ENCODE measurements at regions not wholly inside any gene's neighbourhood (a gene's known extent, or its start where the extent isn't known, plus 50 kb on each side); places are given as distances from the start of the nearest gene placed in this dataset.

- intact Hi-C loops (cut with DNase I): no loop called here
- H3K4me3 ChIP-seq: no peak overlapping the region
Measured at GRCh38 chr3:157755233-157755632, 252.0 kb upstream of the VEPH1 start.

GRCh38 chr3:157754451-157754850 lies 251.2 kb upstream of the VEPH1 start:
- no peaks in the 10 kb centered on the region for H3K36me3 ChIP-seq
- no peak overlapping the region for H3K4me3 ChIP-seq
- H3K27me3 ChIP-seq: no peaks in the 10 kb centered on the region
- no peaks in the 10 kb centered on the region for H3K9me3 ChIP-seq
- H3K4me1 ChIP-seq (ENCODE audit: insufficient read depth): no peaks in the 10 kb centered on the region
- WGBS, 3 donors: 50 to 57% (median 52%) methylated on average over 3 of the region's 3 CpGs
- TF ChIP-seq POLR2A (IDR thresholded peaks at IDR 0.05) (no peak), EP300 (IDR thresholded peaks at IDR 0.05) (no peak)
- TF ChIP-seq, protein P1, sequence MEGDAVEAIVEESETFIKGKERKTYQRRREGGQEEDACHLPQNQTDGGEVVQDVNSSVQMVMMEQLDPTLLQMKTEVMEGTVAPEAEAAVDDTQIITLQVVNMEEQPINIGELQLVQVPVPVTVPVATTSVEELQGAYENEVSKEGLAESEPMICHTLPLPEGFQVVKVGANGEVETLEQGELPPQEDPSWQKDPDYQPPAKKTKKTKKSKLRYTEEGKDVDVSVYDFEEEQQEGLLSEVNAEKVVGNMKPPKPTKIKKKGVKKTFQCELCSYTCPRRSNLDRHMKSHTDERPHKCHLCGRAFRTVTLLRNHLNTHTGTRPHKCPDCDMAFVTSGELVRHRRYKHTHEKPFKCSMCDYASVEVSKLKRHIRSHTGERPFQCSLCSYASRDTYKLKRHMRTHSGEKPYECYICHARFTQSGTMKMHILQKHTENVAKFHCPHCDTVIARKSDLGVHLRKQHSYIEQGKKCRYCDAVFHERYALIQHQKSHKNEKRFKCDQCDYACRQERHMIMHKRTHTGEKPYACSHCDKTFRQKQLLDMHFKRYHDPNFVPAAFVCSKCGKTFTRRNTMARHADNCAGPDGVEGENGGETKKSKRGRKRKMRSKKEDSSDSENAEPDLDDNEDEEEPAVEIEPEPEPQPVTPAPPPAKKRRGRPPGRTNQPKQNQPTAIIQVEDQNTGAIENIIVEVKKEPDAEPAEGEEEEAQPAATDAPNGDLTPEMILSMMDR (IDR thresholded peaks at IDR 0.05): no peak
- DNase-seq: no peak
- intact Hi-C loops (cut with DNase I): no loop called here
- no peak overlapping the region for H3K27ac ChIP-seq

More at GRCh38 chr3:157755233-157755632, 252.0 kb upstream of the VEPH1 start:
- 59 to 67% (median 66%) methylated on average over 5 of the region's 5 CpGs for WGBS, 3 donors
- Histone ChIP-seq H3K27me3 (no peaks in the 10 kb centered on the region), H3K9me3 (no peaks in the 10 kb centered on the region), H3K36me3 (no peaks in the 10 kb centered on the region), H3K4me1 (ENCODE audit: insufficient read depth) (no peaks in the 10 kb centered on the region), H3K27ac (no peak overlapping the region)
- TF ChIP-seq, protein P1 (IDR thresholded peaks at IDR 0.05): no peak
- TF ChIP-seq POLR2A (IDR thresholded peaks at IDR 0.05) (no peak), EP300 (IDR thresholded peaks at IDR 0.05) (no peak)
- DNase-seq: no peak

- H3K9me3 ChIP-seq: no peaks in the 10 kb centered on the region
- TF ChIP-seq, protein P1 (IDR thresholded peaks at IDR 0.05): no peak
- no peak for TF ChIP-seq EP300 (IDR thresholded peaks at IDR 0.05)
- TF ChIP-seq POLR2A (IDR thresholded peaks at IDR 0.05): no peak
- no peak for DNase-seq
- no peak overlapping the region for H3K27ac ChIP-seq
- no peaks in the 10 kb centered on the region for H3K4me1 ChIP-seq (ENCODE audit: insufficient read depth)
- intact Hi-C loops (cut with DNase I): loop anchor here in 1 of 4 donors (2.0 kb wide), 1 partner anchor 69 kb away; no protein-coding TSS in a partner anchor
- H3K4me3 ChIP-seq: no peak overlapping the region
- WGBS, 3 donors: 65 to 72% (median 67%) methylated on average over 3 of the region's 3 CpGs
- H3K27me3 ChIP-seq: no peaks in the 10 kb centered on the region
- H3K36me3 ChIP-seq: no peaks in the 10 kb centered on the region
Measured at GRCh38 chr3:157753787-157754136, 250.5 kb upstream of the VEPH1 start.

DNA sequence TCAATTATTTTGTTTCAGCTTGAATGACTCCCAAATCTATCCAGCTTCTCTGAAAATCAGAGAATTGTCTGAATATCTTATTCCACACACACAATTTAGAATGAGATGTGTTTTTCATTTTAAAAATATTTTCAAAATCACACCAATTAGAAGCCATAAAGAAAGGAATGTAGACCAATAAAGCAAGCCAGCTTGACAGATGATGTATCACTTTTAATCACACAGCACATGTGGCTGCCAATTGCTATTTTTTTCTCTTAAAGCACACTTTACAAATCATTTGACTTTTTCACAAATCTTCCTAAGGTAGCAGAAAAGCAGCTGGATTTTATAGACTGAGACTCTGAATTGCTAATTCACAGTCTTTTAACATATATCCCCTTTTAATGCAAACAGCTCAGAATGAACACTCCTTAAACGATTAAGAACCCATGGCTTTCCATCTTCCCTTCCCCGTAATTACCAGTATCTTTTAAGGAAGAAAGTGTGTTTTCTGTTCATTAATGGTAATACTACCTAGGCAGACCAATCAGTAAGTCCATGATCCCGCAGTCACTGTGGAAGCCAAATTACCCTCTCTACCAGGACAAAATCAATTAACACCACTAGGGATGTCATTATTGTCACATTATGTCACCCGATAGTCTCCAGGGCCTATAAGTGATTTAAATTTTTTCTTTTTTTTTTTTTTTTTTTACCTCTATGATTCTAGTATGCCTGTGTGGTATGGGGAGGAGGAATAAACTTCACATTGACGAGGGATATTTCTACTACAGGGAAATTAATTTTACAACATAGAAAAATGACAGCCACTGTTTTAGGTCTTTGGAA lies 250.0 kb upstream of the VEPH1 start:
- intact Hi-C loops (cut with DNase I): loop anchor here in 1 of 4 donors (2.0 kb wide), 1 partner anchor 68 kb away; no protein-coding TSS in a partner anchor
- H3K27ac ChIP-seq: no peak overlapping the region
- no peaks in the 10 kb centered on the region for H3K9me3 ChIP-seq
- no peaks in the 10 kb centered on the region for H3K36me3 ChIP-seq
- no peaks in the 10 kb centered on the region for H3K27me3 ChIP-seq
- TF ChIP-seq POLR2A (IDR thresholded peaks at IDR 0.05) (no peak), EP300 (IDR thresholded peaks at IDR 0.05) (no peak)
- TF ChIP-seq, protein P1 (IDR thresholded peaks at IDR 0.05): no peak
- H3K4me1 ChIP-seq (ENCODE audit: insufficient read depth): no peaks in the 10 kb centered on the region
- 65 to 72% (median 69%) methylated on average over 5 of the region's 5 CpGs for WGBS, 3 donors
- H3K4me3 ChIP-seq: no peak overlapping the region
- no peak for DNase-seq
